ENCODE measurements at regions not wholly inside any gene's neighbourhood (a gene's known extent, or its start where the extent isn't known, plus 50 kb on each side); places are given as distances from the start of the nearest gene placed in this dataset.

DNA sequence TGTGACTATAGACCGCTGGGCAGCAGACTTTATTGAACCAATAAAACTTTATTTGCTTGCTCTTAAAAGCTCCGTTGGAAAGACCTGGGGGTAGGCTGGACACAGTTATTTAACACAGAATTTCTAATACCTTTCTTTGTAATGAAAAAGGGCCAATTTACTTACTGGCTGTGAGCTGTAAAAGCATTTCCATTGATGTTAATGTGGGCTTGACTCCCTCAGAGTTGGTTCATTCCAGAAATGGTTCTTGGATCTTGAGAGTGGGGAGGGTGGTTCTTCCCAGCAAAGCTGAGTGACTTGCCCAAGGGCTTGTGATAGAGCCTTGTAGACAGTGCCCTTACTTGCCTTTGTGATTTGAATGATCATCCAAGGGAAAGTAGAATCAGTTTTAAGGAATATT, 100.6 kb downstream of the SOX4 start:
- TF ChIP-seq CTCF (IDR thresholded peaks at IDR 0.05; ENCODE audit: borderline replicate concordance, extremely low read depth, low read length, poor library complexity, severe bottlenecking) (no peak), EZH2 (IDR thresholded peaks at IDR 0.05; ENCODE audit: borderline replicate concordance, low read depth, low read length, severe bottlenecking) (no peak)
